ENCODE measurements at regions not wholly inside any gene's neighbourhood (a gene's known extent, or its start where the extent isn't known, plus 50 kb on each side); places are given as distances from the start of the nearest gene placed in this dataset.

DNA sequence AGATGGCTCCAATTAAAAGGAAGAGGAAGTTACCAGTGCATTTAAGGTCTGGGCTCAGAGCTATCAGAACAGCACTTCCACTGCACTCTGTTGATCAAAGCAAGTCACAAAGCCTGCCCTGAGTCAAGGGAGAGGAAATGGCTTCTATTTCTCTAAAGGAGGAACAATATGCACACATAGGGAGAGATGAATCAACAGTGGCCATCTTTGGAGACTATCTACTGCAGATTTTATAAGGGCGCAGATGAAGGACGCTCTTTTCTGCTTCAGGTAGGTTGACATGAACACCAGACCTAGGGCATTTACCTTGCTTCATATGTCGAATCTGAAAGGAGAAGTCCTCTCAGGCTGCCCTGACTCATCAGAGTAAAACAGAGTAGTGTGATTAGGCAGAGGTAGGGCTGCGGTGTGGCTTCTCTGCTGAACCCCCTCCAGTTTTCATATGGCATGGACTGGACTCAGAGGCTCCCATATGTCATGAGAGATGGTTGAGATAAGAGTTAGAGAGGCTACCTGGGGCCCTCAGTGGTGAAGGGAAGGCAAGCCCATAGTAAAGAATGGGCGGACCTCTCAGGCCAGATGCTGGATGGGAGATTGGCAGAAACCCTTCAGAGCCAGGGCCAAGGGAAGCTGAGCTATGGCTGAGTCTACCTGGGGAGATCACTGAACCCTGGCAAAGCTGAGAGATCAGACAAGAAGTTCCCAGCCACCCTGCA, 84.4 kb downstream of the ARF6 start:
- no peaks in the 10 kb centered on the region for H3K9me3 ChIP-seq (ENCODE audit: control insufficient read depth, low read length, poor library complexity, severe bottlenecking)
- H3K27me3 Mint-ChIP-seq = no peaks in the 10 kb centered on the region
- H3K4me3 Mint-ChIP-seq = peak overlapping the region; percentile 88
- peak overlapping the region; percentile 98 for H3K27ac Mint-ChIP-seq
- H3K4me1 Mint-ChIP-seq = peaks cover 69% of the 10 kb centered on the region
- ATAC-seq (peak; percentile 71), DNase-seq (no peak)
- H3K36me3 Mint-ChIP-seq (ENCODE audit: low read depth) = no peaks in the 10 kb centered on the region

DNA sequence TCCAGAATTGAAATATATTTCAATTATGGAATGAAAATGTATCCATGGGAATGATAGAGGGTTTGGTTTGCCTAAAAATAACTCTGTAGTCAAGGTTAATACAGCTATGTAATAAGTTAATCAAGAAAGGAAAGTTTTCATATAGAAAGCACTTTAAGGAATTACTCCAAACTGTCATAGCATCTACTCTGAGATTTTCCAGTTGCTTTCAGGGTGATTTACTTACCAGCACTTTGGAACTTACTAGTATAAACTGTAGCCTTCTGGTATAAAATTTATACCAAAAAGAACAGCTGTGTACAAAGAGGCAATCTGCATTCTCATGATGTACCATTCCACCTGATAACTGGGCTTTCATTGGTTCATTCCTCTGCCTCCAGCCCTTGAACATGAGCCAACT, 87.1 kb downstream of the ARF6 start:
- Mint-ChIP-seq H3K4me3 (peak overlapping the region; percentile 52), H3K36me3 (ENCODE audit: low read depth) (no peaks in the 10 kb centered on the region), H3K27ac (peak overlapping the region; percentile 98), H3K27me3 (no peaks in the 10 kb centered on the region), H3K4me1 (peaks cover 66% of the 10 kb centered on the region)
- no peak for ATAC-seq
- DNase-seq = no peak
- H3K9me3 ChIP-seq (ENCODE audit: control insufficient read depth, low read length, poor library complexity, severe bottlenecking) = no peaks in the 10 kb centered on the region

GRCh38 chr14:49982082-49982481, 89.2 kb downstream of the ARF6 start:
- DNase-seq = no peak
- Mint-ChIP-seq H3K36me3 (ENCODE audit: low read depth) (no peaks in the 10 kb centered on the region), H3K27ac (peak overlapping the region; percentile 98)

GRCh38 chr14:49982501-49982951, 89.6 kb downstream of the ARF6 start:
- Mint-ChIP-seq H3K36me3 (ENCODE audit: low read depth) (no peaks in the 10 kb centered on the region), H3K4me3 (peak overlapping the region; percentile 90), H3K4me1 (peaks cover 59% of the 10 kb centered on the region), H3K27me3 (no peaks in the 10 kb centered on the region), H3K27ac (peak overlapping the region; percentile 98)
- peak in 2 of 3 donors; percentile 46 to 50 for DNase-seq
- peak; percentile 82 for ATAC-seq
- H3K9me3 ChIP-seq (ENCODE audit: control insufficient read depth, low read length, poor library complexity, severe bottlenecking) = no peaks in the 10 kb centered on the region

More at GRCh38 chr14:49982082-49982481, 89.2 kb downstream of the ARF6 start:
- no peaks in the 10 kb centered on the region for H3K9me3 ChIP-seq (ENCODE audit: control insufficient read depth, low read length, poor library complexity, severe bottlenecking)
- no peak for ATAC-seq
- Mint-ChIP-seq H3K4me3 (peak overlapping the region; percentile 90), H3K4me1 (peaks cover 63% of the 10 kb centered on the region), H3K27me3 (no peaks in the 10 kb centered on the region)

DNA sequence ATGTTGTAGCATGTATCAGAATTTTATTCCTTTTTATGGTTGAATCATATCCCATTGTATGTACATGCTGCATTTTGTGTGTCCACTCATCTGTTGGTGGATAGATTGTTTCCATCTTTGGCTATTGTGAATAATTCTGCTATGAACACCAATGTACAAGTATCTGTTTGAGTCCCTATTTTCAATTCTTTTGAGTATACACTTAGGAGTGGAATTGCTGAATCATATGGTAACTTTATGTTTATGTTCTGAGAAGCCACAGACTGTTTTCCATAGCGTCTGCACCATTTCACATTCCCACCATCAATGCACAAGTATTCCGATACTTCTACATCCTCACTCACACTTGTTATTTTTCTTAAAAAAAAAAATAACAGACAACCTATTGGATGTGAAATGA, 91.5 kb downstream of the ARF6 start:
- Mint-ChIP-seq H3K4me3 (peak overlapping the region; percentile 51), H3K27ac (peak overlapping the region; percentile 98), H3K27me3 (no peaks in the 10 kb centered on the region), H3K36me3 (ENCODE audit: low read depth) (no peaks in the 10 kb centered on the region), H3K4me1 (peaks cover 44% of the 10 kb centered on the region)
- H3K9me3 ChIP-seq (ENCODE audit: control insufficient read depth, low read length, poor library complexity, severe bottlenecking) = no peaks in the 10 kb centered on the region
- ATAC-seq (no peak), DNase-seq (no peak)

- no peaks in the 10 kb centered on the region for H3K9me3 ChIP-seq (ENCODE audit: control insufficient read depth, low read length, poor library complexity, severe bottlenecking)
- peak overlapping the region; percentile 84 for H3K27ac Mint-ChIP-seq
- ATAC-seq = no peak
- H3K4me3 Mint-ChIP-seq = peak overlapping the region; percentile 33
- H3K4me1 Mint-ChIP-seq = peaks cover 33% of the 10 kb centered on the region
- no peak for DNase-seq
- no peaks in the 10 kb centered on the region for H3K27me3 Mint-ChIP-seq
- peaks cover 3% of the 10 kb centered on the region for H3K36me3 Mint-ChIP-seq (ENCODE audit: low read depth)
These were observed 93.6 kb downstream of the ARF6 start for GRCh38 chr14:49986343-49987014.

DNA sequence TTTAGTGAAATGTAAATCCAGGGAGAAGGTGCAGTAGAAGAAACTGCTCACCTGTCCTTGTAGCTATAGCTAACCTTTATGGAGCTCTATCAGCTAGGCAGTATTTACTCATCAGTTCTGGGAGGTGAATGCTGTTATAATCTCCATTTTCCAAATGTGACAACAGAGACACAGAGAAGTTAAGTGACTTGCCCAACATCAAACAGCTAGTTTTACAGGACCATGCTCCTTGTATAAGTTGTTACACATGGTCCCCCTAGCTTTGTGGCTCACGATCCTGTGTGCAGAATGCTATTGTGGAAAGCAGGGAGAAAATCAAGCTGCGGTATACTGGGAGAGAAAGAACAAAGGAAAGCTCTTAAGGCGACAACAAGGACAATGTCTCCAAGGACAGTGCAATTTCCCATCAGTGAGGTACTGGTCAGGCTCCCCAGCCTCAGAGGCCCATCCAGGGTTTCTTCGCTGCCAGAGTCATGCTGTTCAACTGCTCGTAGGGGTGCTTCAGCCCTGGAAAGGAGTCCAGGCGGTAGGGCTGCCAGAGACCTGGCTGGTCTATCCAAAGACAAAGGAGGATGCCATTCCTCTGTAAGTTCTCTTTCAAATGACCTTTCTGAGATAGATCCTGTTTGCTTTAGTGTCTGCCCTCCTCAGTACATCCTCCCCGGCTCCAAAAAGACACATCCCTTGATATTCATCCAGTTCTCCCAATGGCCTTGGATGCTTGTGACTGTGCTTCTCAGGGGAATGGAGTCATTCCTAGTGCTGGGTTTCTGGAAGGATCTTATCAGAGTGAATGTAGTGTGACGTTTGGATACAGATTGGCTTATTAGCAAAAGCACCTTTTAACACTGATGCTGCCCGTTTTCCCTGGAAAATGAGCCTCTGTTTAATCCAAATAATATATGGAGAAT, 95.5 kb downstream of the ARF6 start:
- no peak overlapping the region for H3K4me3 Mint-ChIP-seq
- H3K27me3 Mint-ChIP-seq = no peaks in the 10 kb centered on the region
- DNase-seq = no peak
- ATAC-seq = no peak
- no peaks in the 10 kb centered on the region for H3K9me3 ChIP-seq (ENCODE audit: control insufficient read depth, low read length, poor library complexity, severe bottlenecking)
- H3K36me3 Mint-ChIP-seq (ENCODE audit: low read depth) = peaks cover 3% of the 10 kb centered on the region
- peaks cover 29% of the 10 kb centered on the region for H3K4me1 Mint-ChIP-seq
- H3K27ac Mint-ChIP-seq = peak overlapping the region; percentile 84

GRCh38 chr14:49989966-49990365, 97.1 kb downstream of the ARF6 start:
- H3K27ac Mint-ChIP-seq = no peak overlapping the region
- no peaks in the 10 kb centered on the region for H3K27me3 Mint-ChIP-seq
- peaks cover 3% of the 10 kb centered on the region for H3K36me3 Mint-ChIP-seq (ENCODE audit: low read depth)
- ATAC-seq = no peak
- no peaks in the 10 kb centered on the region for H3K9me3 ChIP-seq (ENCODE audit: control insufficient read depth, low read length, poor library complexity, severe bottlenecking)
- H3K4me3 Mint-ChIP-seq = no peak overlapping the region
- peaks cover 20% of the 10 kb centered on the region for H3K4me1 Mint-ChIP-seq
- no peak for DNase-seq

GRCh38 chr14:49991491-49991890, 98.6 kb downstream of the ARF6 start:
- H3K27me3 Mint-ChIP-seq = no peaks in the 10 kb centered on the region
- DNase-seq (no peak), ATAC-seq (no peak)
- H3K4me3 Mint-ChIP-seq = no peak overlapping the region
- H3K9me3 ChIP-seq (ENCODE audit: control insufficient read depth, low read length, poor library complexity, severe bottlenecking) = no peaks in the 10 kb centered on the region
- H3K27ac Mint-ChIP-seq = peak overlapping the region; percentile 90
- H3K4me1 Mint-ChIP-seq = peaks cover 17% of the 10 kb centered on the region
- H3K36me3 Mint-ChIP-seq (ENCODE audit: low read depth) = peaks cover 3% of the 10 kb centered on the region

DNA sequence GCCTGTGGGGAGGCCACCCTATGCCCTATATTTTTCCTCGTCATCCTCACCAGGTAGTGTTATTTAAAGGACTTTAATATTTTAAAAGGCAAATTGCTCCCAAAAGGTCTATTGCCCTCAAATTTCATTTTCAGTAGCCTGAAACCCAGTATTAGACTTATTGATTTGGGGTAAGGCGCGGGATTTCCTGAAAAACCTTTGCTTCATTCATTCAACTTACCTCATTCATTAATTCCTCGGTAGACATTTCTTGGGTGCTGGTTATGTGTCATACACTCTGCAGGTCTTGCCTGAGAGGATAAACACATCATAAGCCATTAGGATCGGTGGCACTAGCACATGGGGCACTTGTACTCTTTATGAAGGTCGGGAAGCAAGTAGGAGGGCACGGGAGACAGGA, 99.2 kb downstream of the ARF6 start:
- Mint-ChIP-seq H3K27ac (peak overlapping the region; percentile 90), H3K4me3 (no peak overlapping the region), H3K36me3 (ENCODE audit: low read depth) (peaks cover 3% of the 10 kb centered on the region), H3K27me3 (no peaks in the 10 kb centered on the region), H3K4me1 (peaks cover 14% of the 10 kb centered on the region)
- DNase-seq (no peak), ATAC-seq (no peak)
- H3K9me3 ChIP-seq (ENCODE audit: control insufficient read depth, low read length, poor library complexity, severe bottlenecking) = no peaks in the 10 kb centered on the region

GRCh38 chr14:49992448-49992847, 99.6 kb downstream of the ARF6 start:
- ATAC-seq (no peak), DNase-seq (no peak)
- Mint-ChIP-seq H3K4me3 (no peak overlapping the region), H3K27me3 (no peaks in the 10 kb centered on the region), H3K36me3 (ENCODE audit: low read depth) (peaks cover 3% of the 10 kb centered on the region), H3K4me1 (peaks cover 14% of the 10 kb centered on the region), H3K27ac (peak overlapping the region; percentile 90)
- H3K9me3 ChIP-seq (ENCODE audit: control insufficient read depth, low read length, poor library complexity, severe bottlenecking) = no peaks in the 10 kb centered on the region

DNA sequence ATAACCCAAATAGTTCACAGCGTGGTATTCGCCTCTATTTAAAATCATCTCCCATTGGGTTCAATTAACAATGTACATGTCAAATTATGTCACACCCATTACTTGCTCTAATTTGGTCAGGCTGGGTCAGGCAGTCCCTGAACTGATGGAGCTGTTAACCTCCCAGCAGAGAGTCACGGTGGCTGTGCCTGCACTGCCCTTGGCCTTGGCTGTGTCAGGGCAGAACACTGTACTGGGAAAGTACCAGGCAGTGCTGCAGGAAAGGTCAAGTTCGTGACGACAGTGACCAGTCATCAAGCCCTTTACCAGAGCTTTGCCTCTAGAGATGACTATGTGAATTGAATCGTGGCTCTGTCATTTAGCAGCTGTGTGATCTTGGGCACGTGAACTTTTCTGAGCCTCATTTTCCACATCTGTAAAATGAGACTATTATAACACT, 100.0 kb downstream of the ARF6 start:
- Mint-ChIP-seq H3K27me3 (no peaks in the 10 kb centered on the region), H3K36me3 (ENCODE audit: low read depth) (peaks cover 3% of the 10 kb centered on the region), H3K4me1 (peaks cover 14% of the 10 kb centered on the region), H3K27ac (peak overlapping the region; percentile 90), H3K4me3 (no peak overlapping the region)
- H3K9me3 ChIP-seq (ENCODE audit: control insufficient read depth, low read length, poor library complexity, severe bottlenecking) = no peaks in the 10 kb centered on the region
- ATAC-seq (no peak), DNase-seq (no peak)

DNA sequence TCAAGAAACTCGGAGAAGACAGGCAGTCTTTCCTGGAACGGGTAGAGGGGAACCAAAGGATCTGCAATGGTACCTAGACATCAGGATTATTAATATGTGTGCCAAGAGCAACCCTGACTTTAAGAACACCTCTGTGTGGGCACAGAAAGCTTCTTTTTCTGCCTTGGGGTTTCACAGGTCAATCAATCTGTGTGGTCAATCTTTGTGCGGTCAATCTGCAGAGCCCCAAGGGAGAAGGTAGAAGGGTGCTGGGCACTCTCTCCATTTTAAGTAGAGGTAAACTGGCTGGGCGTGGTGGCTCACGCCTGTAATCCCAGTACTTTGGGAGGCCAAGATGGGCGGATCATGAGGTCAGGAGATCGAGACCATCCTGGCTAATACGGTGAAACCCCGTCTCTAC, 100.7 kb downstream of the ARF6 start:
- H3K27ac Mint-ChIP-seq = no peak overlapping the region
- peaks cover 14% of the 10 kb centered on the region for H3K4me1 Mint-ChIP-seq
- no peak overlapping the region for H3K4me3 Mint-ChIP-seq

More for the DNA sequence above, 100.7 kb downstream of the ARF6 start:
- H3K9me3 ChIP-seq (ENCODE audit: control insufficient read depth, low read length, poor library complexity, severe bottlenecking) = no peaks in the 10 kb centered on the region
- H3K36me3 Mint-ChIP-seq (ENCODE audit: low read depth) = peaks cover 3% of the 10 kb centered on the region
- no peaks in the 10 kb centered on the region for H3K27me3 Mint-ChIP-seq
- ATAC-seq (no peak), DNase-seq (no peak)

Data from T-helper 17 cell (primary cell).